Stimulated activated CD4-positive, alpha-beta T cell treated with anti-CD3 and anti-CD28 coated beads, Interleukin-1b, Interleukin-23, amount 100 ng/mL, for 1 hour (primary cell): ENCODE measurements at regions not wholly inside any gene's neighbourhood (a gene's known extent, or its start where the extent isn't known, plus 50 kb on each side); places are given as distances from the start of the nearest gene placed in this dataset.

ENCODE experiments used
- DNase-seq, 2 donors: peaks; one replicate each; pipeline ENCODE4 v3.0.0-alpha.2; 2020; ENCODE audit warnings: low read depth in 2 of 2

- no peak for DNase-seq
Observed at GRCh38 chr5:168174376-168174775, 117.1 kb upstream of the WWC1 start.

GRCh38 chr5:168176251-168176650 is 115.2 kb upstream of the WWC1 start:
- DNase-seq = no peak

DNA sequence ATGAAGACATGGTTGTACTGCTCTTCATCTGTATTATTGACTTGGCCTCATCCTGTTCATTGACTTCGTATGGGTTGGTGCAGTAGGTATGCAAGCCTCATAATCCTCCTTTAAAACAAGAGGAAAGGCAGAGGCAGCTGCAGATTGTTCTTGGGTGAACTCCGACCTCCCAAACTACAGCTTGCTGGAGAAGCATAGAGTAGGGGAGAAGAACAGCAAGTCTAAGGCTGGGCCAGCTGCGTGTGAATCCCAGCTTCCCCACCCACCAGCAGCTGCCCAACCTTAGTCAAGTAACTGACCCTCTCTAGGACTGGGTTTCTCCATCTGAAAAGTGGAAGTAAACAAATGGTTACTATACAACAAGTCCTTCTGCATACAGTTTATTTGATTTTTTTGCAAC is 114.5 kb upstream of the WWC1 start:
- DNase-seq = no peak

DNA sequence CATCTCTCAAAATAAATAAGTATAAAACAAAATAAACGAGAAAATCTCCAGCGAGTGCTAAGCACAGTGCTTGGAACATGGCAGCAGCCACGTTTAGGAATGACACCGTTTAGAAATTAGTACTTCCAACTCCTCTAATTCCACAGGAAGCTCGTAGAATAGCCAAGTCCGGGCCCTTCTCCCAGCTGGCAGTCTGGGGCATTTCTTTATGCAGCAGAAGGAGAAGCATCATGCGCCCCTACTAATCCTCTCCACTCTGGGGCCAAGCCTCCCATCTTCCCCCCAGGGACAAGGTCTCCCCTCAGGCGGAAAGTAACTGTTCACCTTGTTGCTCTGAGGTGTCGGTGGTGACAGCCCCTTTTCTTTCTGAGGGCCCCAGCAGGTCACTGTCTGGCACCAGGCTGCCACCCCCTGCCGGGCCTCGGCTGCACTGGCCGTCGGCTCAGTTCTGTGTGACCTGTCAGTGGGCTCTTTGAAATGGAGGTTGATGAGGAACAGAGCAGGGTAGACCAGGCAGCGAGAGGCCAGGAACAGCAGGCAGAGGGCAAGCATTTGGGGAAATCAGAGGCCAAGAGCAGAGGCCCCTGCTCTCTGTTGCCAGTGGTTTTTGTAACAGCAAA is 113.5 kb upstream of the WWC1 start:
- no peak for DNase-seq

- no peak for DNase-seq
Observed at GRCh38 chr5:168179192-168179593, 112.3 kb upstream of the WWC1 start.

- DNase-seq = no peak
Observed at GRCh38 chr5:168182269-168182668, 109.2 kb upstream of the WWC1 start.

GRCh38 chr5:168184103-168184502 is 107.3 kb upstream of the WWC1 start:
- DNase-seq = no peak

GRCh38 chr5:168186289-168187074 is 105.0 kb upstream of the WWC1 start:
- DNase-seq = no peak

- DNase-seq = no peak
Observed at GRCh38 chr5:168187614-168188013, 103.8 kb upstream of the WWC1 start.

DNA sequence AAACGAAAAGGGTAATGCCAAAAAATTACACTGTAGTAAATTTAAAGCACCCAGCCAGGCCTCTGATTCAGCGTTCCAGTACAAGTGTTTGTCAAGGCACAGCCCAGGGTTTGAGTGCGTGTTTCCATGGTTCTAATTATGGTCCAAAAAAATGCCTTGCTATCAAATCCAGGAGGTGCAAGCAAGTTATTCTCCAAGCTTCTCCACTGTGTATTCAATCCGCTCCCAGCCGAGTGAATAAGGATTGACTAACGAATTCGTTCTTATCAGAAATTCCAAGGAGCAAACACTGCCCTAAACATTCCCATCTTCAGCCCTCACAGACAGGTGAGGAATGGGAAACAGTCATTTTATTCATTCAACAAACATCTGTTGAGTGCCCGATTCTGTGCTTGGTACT is 103.3 kb upstream of the WWC1 start:
- no peak for DNase-seq

GRCh38 chr5:168192120-168192519 is 99.3 kb upstream of the WWC1 start:
- DNase-seq = no peak

- DNase-seq = no peak
Observed at GRCh38 chr5:168193493-168194250, 97.8 kb upstream of the WWC1 start.

- DNase-seq = no peak
Observed at GRCh38 chr5:168195110-168195509, 96.3 kb upstream of the WWC1 start.

GRCh38 chr5:168198359-168198758 is 93.1 kb upstream of the WWC1 start:
- DNase-seq = no peak

GRCh38 chr5:168202996-168203395 is 88.4 kb upstream of the WWC1 start:
- DNase-seq = no peak

DNA sequence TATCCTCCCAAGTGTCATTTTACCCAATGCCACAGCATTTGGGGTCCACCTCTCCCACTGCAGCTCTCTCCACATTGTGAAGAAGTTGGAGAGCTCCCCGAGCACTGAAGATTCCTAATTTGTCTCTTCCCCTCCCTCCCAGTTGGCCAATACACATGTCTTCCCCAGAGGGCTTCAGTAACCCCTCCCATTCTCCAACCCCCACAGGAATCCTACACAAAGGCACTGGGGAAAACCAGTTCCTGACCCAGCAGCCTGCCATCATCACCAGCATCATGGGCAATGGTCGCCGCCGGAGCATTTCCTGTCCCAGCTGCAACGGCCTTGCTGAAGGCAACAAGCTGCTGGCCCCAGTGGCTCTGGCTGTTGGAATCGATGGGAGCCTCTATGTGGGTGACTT is 87.3 kb upstream of the WWC1 start:
- no peak for DNase-seq

GRCh38 chr5:168207450-168208029 is 83.9 kb upstream of the WWC1 start:
- DNase-seq = no peak

- DNase-seq = no peak
Observed at GRCh38 chr5:168209244-168209995, 82.0 kb upstream of the WWC1 start.

DNA sequence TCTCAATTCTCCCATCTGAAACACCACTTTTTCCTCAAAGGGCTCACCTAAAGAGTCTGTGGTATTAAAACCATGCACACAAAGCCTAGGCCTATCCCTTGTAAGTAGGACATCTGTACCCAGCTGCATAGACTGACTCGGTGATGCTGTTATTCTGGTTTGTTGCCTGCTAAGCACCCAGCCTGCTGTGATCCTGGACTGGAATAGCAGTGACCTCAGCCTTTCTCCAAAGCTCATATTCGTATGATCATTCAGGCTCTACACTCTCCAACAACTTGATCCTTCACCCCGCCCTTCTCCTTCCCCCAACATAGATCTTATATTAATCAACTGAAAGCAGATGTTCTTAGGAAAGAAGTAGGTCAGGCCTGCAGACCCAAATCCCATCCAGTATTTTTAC is 81.4 kb upstream of the WWC1 start:
- no peak for DNase-seq

GRCh38 chr5:168211245-168211644 is 80.2 kb upstream of the WWC1 start:
- DNase-seq = no peak

DNA sequence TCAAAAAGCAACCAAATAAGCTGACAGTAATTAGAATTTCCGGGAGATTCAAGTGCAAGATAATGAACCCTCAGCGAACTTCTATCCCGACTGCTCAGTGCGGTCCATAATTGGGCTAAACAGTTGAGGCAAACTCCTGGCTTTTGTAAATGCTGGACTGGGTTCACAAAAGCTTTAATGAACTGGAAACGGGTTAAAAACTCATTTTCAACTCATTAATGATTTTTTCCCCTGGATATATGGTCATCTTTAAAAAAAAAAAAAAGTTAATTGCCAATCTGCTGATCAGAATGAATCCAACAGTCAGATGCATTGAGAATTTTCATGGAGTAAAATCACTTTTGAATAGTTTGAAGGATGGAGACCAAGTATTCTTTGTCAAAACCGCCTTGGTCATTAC is 79.5 kb upstream of the WWC1 start:
- no peak for DNase-seq

DNA sequence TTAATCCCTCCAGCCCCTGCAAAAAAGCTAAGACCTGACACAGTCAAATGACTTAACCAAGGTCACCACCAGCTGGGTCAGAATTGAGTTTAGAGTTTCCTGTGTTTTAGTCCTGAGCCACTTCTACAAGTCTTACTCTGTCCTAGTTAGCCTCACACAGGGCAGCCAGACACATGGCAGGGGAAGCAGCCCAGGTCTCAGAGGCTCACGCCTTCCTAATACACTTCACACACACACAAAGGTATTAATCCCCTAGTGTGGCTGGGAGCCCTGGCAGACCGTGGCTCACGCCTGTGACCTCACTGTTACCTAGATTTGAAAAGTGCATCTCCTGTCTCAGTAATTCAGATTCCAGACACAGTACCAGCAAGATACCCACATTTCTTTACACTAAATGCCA is 77.4 kb upstream of the WWC1 start:
- no peak for DNase-seq
